Fibroblast of lung (primary cell): ENCODE measurements at regions not wholly inside any gene's neighbourhood (a gene's known extent, or its start where the extent isn't known, plus 50 kb on each side); places are given as distances from the start of the nearest gene placed in this dataset.

Source experiments
- DNase-seq, 2 donors: peaks; one replicate each; pipeline versions ENCODE4 v3.0.0 to v3.0.0-alpha.2; 2010; ENCODE audit warnings: low read depth in 2 of 2
- H2AFZ ChIP-seq: 2 replicates; pipeline ENCODE4 v1.5.1; 2012; ENCODE audit warnings: low read length, control low read depth, inconsistent platforms
- H3K27ac ChIP-seq: 2 replicates; pipeline ENCODE4 v1.5.1; 2011; ENCODE audit warnings: low read length, control low read depth; ENCODE audit not compliant: insufficient read depth
- H3K27me3 ChIP-seq: 2 replicates; pipeline ENCODE4 v1.5.1; 2011; ENCODE audit warnings: mild to moderate bottlenecking, low read length; ENCODE audit not compliant: control insufficient read depth, insufficient read depth
- H3K36me3 ChIP-seq: 2 replicates; pipeline ENCODE4 v1.5.1; 2011; ENCODE audit warnings: low read length; ENCODE audit not compliant: control insufficient read depth, insufficient read depth
- H3K4me1 ChIP-seq: 2 replicates; pipeline ENCODE4 v1.5.1; 2011; ENCODE audit warnings: low read length; ENCODE audit not compliant: control insufficient read depth, insufficient read depth; ENCODE audit errors: extremely low read depth
- H3K4me2 ChIP-seq: 2 replicates; pipeline ENCODE4 v1.5.1; 2011; ENCODE audit warnings: low read length, control low read depth; ENCODE audit not compliant: insufficient read depth; ENCODE audit errors: extremely low read depth
- H3K4me3 ChIP-seq, 4 experiments: fragments of 200-600 bp in 1 of 4; sonication (generic) in 1 of 4; replicated peaks in 1 of 4; 2 replicates each; pipeline ENCODE4 v1.5.1; 2011 to 2016; ENCODE audit warnings: low read length in 4 of 4, low read depth in 3 of 4, mild to moderate bottlenecking in 3 of 4, control low read depth in 2 of 4, inconsistent platforms in 1 of 4, mixed read lengths in 1 of 4; ENCODE audit not compliant: insufficient read depth in 1 of 4; ENCODE audit errors: control extremely low read depth in 1 of 4
- H3K79me2 ChIP-seq: 2 replicates; pipeline ENCODE4 v1.5.1; 2012; ENCODE audit warnings: mild to moderate bottlenecking, low read length, inconsistent platforms; ENCODE audit not compliant: control insufficient read depth, insufficient read depth
- H3K9ac ChIP-seq: 2 replicates; pipeline ENCODE4 v1.5.1; 2011; ENCODE audit warnings: mild to moderate bottlenecking, low read length, control low read depth; ENCODE audit not compliant: insufficient read depth
- H3K9me3 ChIP-seq: 2 replicates; pipeline ENCODE4 v1.5.1; 2012; ENCODE audit warnings: low read depth, low read length; ENCODE audit not compliant: control insufficient read depth, insufficient read depth
- H4K20me1 ChIP-seq: 2 replicates; pipeline ENCODE4 v1.5.1; 2011; ENCODE audit warnings: low read length; ENCODE audit not compliant: control insufficient read depth, insufficient read depth; ENCODE audit errors: extremely low read depth
- EZH2 ChIP-seq: IDR thresholded peaks from 2 replicates; pipeline ENCODE4 v1.5.1; 2012; ENCODE audit warnings: low read length, control low read depth, mild to moderate bottlenecking; ENCODE audit errors: missing control alignments
- TF ChIP-seq, protein P1 (sequence below), 2 donors: IDR thresholded peaks in 1 of 2; conservative IDR thresholded peaks in 1 of 2; 1 replicate in 1 of 2; 2 replicates in 1 of 2; pipeline ENCODE4 v1.5.1; 2011 to 2012; ENCODE audit warnings: low read length in 2 of 2, control low read depth in 1 of 2, inconsistent platforms in 1 of 2, low read depth in 1 of 2, mild to moderate bottlenecking in 1 of 2

DNA sequence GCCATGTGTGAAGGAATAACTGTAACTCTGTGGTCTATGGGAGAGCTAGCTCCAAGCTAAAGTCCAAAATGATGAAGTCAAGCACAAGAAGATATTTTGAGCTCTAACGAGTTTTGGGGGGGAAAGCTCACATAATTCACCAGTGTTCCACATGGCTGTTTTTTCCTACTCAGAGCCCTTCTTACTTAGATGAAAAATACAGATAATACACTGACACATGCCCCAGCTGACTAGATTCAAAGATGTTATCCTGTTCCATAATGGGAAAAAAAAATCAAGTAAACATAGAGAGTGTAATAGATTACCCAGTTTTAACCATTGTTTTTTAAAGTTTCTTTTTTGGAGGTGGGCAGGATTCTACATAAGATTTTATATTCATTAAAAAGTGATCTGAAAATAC, 86.6 kb downstream of the PRLHR start:
- Histone ChIP-seq H3K4me2 (no peak overlapping the region), H2AFZ (no peak overlapping the region), H3K4me3 (no peak overlapping the region), H4K20me1 (no peaks in the 10 kb centered on the region), H3K9ac (no peak overlapping the region), H3K9me3 (no peaks in the 10 kb centered on the region), H3K27me3 (no peaks in the 10 kb centered on the region), H3K4me1 (no peaks in the 10 kb centered on the region), H3K79me2 (no peaks in the 10 kb centered on the region), H3K27ac (no peak overlapping the region), H3K36me3 (no peaks in the 10 kb centered on the region)
- DNase-seq, result no peak
- TF ChIP-seq, protein P1, sequence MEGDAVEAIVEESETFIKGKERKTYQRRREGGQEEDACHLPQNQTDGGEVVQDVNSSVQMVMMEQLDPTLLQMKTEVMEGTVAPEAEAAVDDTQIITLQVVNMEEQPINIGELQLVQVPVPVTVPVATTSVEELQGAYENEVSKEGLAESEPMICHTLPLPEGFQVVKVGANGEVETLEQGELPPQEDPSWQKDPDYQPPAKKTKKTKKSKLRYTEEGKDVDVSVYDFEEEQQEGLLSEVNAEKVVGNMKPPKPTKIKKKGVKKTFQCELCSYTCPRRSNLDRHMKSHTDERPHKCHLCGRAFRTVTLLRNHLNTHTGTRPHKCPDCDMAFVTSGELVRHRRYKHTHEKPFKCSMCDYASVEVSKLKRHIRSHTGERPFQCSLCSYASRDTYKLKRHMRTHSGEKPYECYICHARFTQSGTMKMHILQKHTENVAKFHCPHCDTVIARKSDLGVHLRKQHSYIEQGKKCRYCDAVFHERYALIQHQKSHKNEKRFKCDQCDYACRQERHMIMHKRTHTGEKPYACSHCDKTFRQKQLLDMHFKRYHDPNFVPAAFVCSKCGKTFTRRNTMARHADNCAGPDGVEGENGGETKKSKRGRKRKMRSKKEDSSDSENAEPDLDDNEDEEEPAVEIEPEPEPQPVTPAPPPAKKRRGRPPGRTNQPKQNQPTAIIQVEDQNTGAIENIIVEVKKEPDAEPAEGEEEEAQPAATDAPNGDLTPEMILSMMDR (conservative IDR thresholded peaks at IDR 0.05 in 1 of 2, IDR thresholded peaks at IDR 0.05 in 1 of 2; ENCODE audit: low read depth in 1 of 2, low read length in 2 of 2), result no peak
- TF ChIP-seq EZH2, result no peak

DNA sequence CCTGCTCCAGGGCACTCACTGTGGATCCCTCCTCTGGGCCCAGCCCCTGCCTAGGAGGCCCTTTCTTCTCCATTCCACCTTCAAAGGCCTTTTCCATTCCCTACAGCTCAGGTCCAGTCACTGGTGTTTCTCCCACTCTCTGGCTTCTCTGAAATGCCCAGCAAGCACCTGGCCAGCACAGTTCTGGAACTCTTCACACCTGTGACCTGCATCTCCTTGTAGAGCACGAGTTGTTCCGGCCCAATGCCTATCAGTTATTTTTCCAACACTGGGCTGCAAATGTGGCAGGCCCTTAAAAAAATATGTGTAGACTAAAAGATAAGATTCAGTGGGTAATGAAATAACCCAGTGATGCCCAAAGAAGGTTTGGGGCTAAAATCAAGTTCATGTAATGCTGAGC, 87.1 kb downstream of the PRLHR start:
- Histone ChIP-seq H3K9ac (no peak overlapping the region), H3K9me3 (no peaks in the 10 kb centered on the region), H3K27ac (no peak overlapping the region), H2AFZ (no peak overlapping the region), H3K79me2 (no peaks in the 10 kb centered on the region), H3K4me1 (no peaks in the 10 kb centered on the region), H3K4me3 (no peak overlapping the region), H3K36me3 (no peaks in the 10 kb centered on the region), H3K4me2 (no peak overlapping the region), H4K20me1 (no peaks in the 10 kb centered on the region), H3K27me3 (no peaks in the 10 kb centered on the region)
- TF ChIP-seq, protein P1 (conservative IDR thresholded peaks at IDR 0.05 in 1 of 2, IDR thresholded peaks at IDR 0.05 in 1 of 2; ENCODE audit: low read depth in 1 of 2, low read length in 2 of 2), result no peak
- no peak for TF ChIP-seq EZH2
- DNase-seq, result no peak

DNA sequence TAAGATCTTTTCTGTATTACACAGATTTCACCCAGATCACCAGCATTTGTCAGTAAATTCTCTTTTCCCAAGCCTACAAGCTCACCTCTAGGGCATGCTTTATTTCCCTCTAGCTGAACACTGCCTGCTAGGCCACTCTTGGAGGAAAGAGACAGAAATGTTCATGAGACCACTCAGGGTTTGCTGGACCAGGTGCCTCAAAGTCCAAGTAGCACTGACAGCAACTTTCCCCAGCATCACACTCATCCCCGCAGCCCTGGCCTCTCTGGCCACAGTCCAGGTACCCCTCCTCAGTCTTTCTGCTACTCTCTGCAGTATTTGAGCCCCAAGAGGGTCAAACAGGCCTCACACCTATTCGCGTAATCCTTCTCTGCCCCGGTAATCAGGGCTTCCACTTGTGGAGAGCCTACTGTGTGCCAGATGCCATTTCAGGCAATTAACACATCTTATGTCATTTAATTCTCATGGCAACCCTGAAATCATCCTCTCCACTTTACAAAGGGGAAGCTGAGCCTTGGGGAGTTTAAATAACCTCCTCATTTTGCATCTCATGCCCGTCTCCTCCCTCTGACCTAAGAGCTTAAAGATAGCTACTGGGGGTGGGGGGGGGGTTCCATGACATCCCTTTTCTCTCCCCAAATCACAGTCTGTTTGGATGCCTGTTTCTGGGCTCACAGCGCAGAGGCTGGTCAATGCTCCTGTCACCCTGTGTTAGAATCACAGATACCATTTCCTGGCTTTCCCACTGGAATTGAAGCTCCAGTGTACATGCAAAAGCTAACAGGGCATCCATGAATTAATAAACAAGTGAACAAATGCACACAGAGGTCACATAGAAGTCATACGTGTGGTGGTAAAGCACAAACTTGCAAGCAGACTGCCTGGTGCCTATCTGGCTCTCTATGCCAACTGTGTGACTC, 88.5 kb downstream of the PRLHR start:
- DNase-seq, result no peak

More for the DNA sequence above, 88.5 kb downstream of the PRLHR start:
- Histone ChIP-seq H3K9me3 (no peaks in the 10 kb centered on the region), H3K4me3 (no peak overlapping the region), H4K20me1 (no peaks in the 10 kb centered on the region), H2AFZ (no peak overlapping the region), H3K27me3 (no peaks in the 10 kb centered on the region), H3K9ac (no peak overlapping the region), H3K79me2 (no peaks in the 10 kb centered on the region), H3K27ac (no peak overlapping the region), H3K36me3 (no peaks in the 10 kb centered on the region), H3K4me2 (no peak overlapping the region), H3K4me1 (no peaks in the 10 kb centered on the region)
- TF ChIP-seq, protein P1 (conservative IDR thresholded peaks at IDR 0.05 in 1 of 2, IDR thresholded peaks at IDR 0.05 in 1 of 2; ENCODE audit: low read depth in 1 of 2, low read length in 2 of 2), result no peak
- no peak for TF ChIP-seq EZH2
